HCT116 (cell line): ENCODE measurements at regions not wholly inside any gene's neighbourhood (a gene's known extent, or its start where the extent isn't known, plus 50 kb on each side); places are given as distances from the start of the nearest gene placed in this dataset.

ENCODE experiments used
- ATAC-seq: fragments of 200-7000 bp; cut with Tn5 transposase; 2 replicates; pipeline ENCODE4 v1.9.1; 2020; ENCODE audit warnings: mild to moderate bottlenecking, moderate library complexity
- BruUV-seq: library from RNA; stranded (reverse); fragments of 400-500 nt; replicated peaks from 2 replicates; lab custom pipeline; 2021; lab: Mats Ljungman, UMichigan
- CTCF ChIA-PET: fragments of 300-600 bp; sonication (Branson Sonifier 250); formaldehyde crosslinking; loops from one replicate; lab custom pipeline; 2021; ENCODE audit warnings: antibody characterized with exemption; lab: Charles Lee
- POLR2A ChIA-PET: fragments of 300-600, 350-600 bp; sonication (Branson Sonifier 250); formaldehyde crosslinking; loops from one replicate; lab custom pipeline; 2021; ENCODE audit warnings: antibody characterized with exemption; lab: Charles Lee
- RAD21 ChIA-PET, 2 experiments: fragments of 300-600 bp; sonication (Branson Sonifier 250); formaldehyde crosslinking; loops; one replicate each; lab custom pipeline; 2023; ENCODE audit warnings: low total read pairs in 2 of 2; ENCODE audit not compliant: uncharacterized antibody in 2 of 2, unreplicated experiment in 2 of 2, low non-redundant PET in 1 of 2; lab: Charles Lee
- DNase-seq: peaks from one replicate; pipeline ENCODE4 v3.0.0-alpha.2; 2010; ENCODE audit warnings: low read depth, low spot score
- H2AFZ ChIP-seq: fragments of 200-600 bp; shearing (Covaris generic), sonication (generic); 2 replicates; pipeline ENCODE4 v1.6.1; 2017; ENCODE audit warnings: low read depth, mixed run types, mixed read lengths, antibody characterized with exemption, low read length; ENCODE audit not compliant: poor library complexity, severe bottlenecking
- H3K27ac ChIP-seq: 2 replicates; pipeline ENCODE4 v1.5.1; 2012; ENCODE audit warnings: low read depth, low read length
- H3K27me3 ChIP-seq: fragments of 200-600 bp; sonication (generic); 2 replicates; pipeline ENCODE4 v1.6.1; 2016; ENCODE audit warnings: mixed run types, low read length, mixed read lengths; ENCODE audit not compliant: insufficient read depth
- H3K36me3 ChIP-seq, 2 experiments: fragments of 200-500 bp in 1 of 2; fragments of 200-600 bp in 1 of 2; sonication (Bioruptor generic) in 1 of 2; sonication (generic) in 1 of 2; 2 replicates each; pipeline versions ENCODE4 v1.5.1 to v1.6.1; 2014 to 2016; ENCODE audit warnings: low read length in 2 of 2, inconsistent platforms in 1 of 2, mixed read lengths in 1 of 2, mixed run types in 1 of 2; ENCODE audit not compliant: insufficient read depth in 2 of 2, control insufficient read depth in 1 of 2
- H3K4me1 ChIP-seq, 2 experiments: fragments of 200-600 bp in 1 of 2; sonication (generic) in 1 of 2; 2 replicates each; pipeline versions ENCODE4 v1.5.1 to v1.6.1; 2012 to 2017; ENCODE audit warnings: low read length in 2 of 2, inconsistent platforms in 1 of 2, mild to moderate bottlenecking in 1 of 2, mixed read lengths in 1 of 2, mixed run types in 1 of 2, moderate library complexity in 1 of 2; ENCODE audit not compliant: insufficient read depth in 2 of 2, control insufficient read depth in 1 of 2
- H3K4me2 ChIP-seq: fragments of 200-600 bp; sonication (generic); 2 replicates; pipeline ENCODE4 v1.6.1; 2017; ENCODE audit warnings: mixed run types, low read length, mixed read lengths
- H3K4me3 ChIP-seq, 2 experiments: fragments of 200-600 bp in 1 of 2; sonication (generic) in 1 of 2; replicated peaks in 1 of 2; 2 replicates each; pipeline ENCODE4 v1.5.1; 2011 to 2016; ENCODE audit warnings: low read length in 2 of 2, control low read depth in 1 of 2, low read depth in 1 of 2, mild to moderate bottlenecking in 1 of 2, mixed read lengths in 1 of 2, mixed run types in 1 of 2
- H3K79me2 ChIP-seq: fragments of 200-600 bp; sonication (generic); 2 replicates; pipeline ENCODE4 v1.6.1; 2017; ENCODE audit warnings: mild to moderate bottlenecking, mixed run types, low read length, moderate library complexity, mixed read lengths; ENCODE audit not compliant: insufficient read depth
- H3K9ac ChIP-seq: fragments of 200-600 bp; sonication (generic); 2 replicates; pipeline ENCODE4 v1.6.1; 2016; ENCODE audit warnings: low read length, mixed read lengths
- H3K9me2 ChIP-seq: fragments of 200-600 bp; sonication (generic), shearing (Covaris generic); 2 replicates; pipeline ENCODE4 v1.6.1; 2017; ENCODE audit warnings: mixed run types, mild to moderate bottlenecking, moderate library complexity; ENCODE audit not compliant: insufficient read depth
- H3K9me3 ChIP-seq, 2 experiments: fragments of 200-500 bp in 1 of 2; fragments of 200-600 bp in 1 of 2; sonication (Bioruptor generic) in 1 of 2; sonication (generic) in 1 of 2; 2 replicates each; pipeline ENCODE4 v1.6.1; 2014 to 2017; ENCODE audit warnings: low read length in 2 of 2, mixed read lengths in 2 of 2, inconsistent platforms in 1 of 2, low read depth in 1 of 2, mild to moderate bottlenecking in 1 of 2, mixed run types in 1 of 2, moderate library complexity in 1 of 2; ENCODE audit not compliant: control insufficient read depth in 1 of 2, insufficient read depth in 1 of 2
- H4K20me1 ChIP-seq: fragments of 200-600 bp; sonication (generic), shearing (Covaris generic); 2 replicates; pipeline ENCODE4 v1.6.1; 2017; ENCODE audit warnings: mixed run types, mild to moderate bottlenecking, moderate library complexity; ENCODE audit not compliant: insufficient read depth
- ATF3 ChIP-seq: IDR thresholded peaks from 2 replicates; pipeline ENCODE4 v1.6.1; 2012
- CBX3 ChIP-seq: IDR thresholded peaks from 2 replicates; pipeline ENCODE4 v1.6.1; 2012; ENCODE audit warnings: low read depth
- CEBPB ChIP-seq: IDR thresholded peaks from 2 replicates; pipeline ENCODE4 v1.6.1; 2012; ENCODE audit warnings: low read depth
- CTCF ChIP-seq, 3 experiments: fragments of 200-600 bp in 1 of 3; sonication (generic) in 1 of 3; IDR thresholded peaks in 2 of 3; conservative IDR thresholded peaks in 1 of 3; 2 replicates each; pipeline ENCODE4 v1.5.1; 2012 to 2017; ENCODE audit warnings: low read depth in 2 of 3, low read length in 2 of 3, antibody characterized with exemption in 1 of 3, borderline replicate concordance in 1 of 3, control low read depth in 1 of 3, mild to moderate bottlenecking in 1 of 3, mixed read lengths in 1 of 3, mixed run types in 1 of 3, moderate library complexity in 1 of 3; ENCODE audit not compliant: insufficient read depth in 1 of 3
- EGR1 ChIP-seq: IDR thresholded peaks from 2 replicates; pipeline ENCODE4 v1.6.1; 2012; ENCODE audit warnings: low read depth
- ELF1 ChIP-seq: IDR thresholded peaks from 2 replicates; pipeline ENCODE4 v1.6.1; 2012; ENCODE audit warnings: low read depth, borderline replicate concordance
- FOSL1 ChIP-seq: IDR thresholded peaks from 2 replicates; pipeline ENCODE4 v1.6.1; 2012; ENCODE audit warnings: low read depth
- JUND ChIP-seq: IDR thresholded peaks from 2 replicates; pipeline ENCODE4 v1.6.1; 2012
- POLR2A ChIP-seq: IDR thresholded peaks from 2 replicates; pipeline ENCODE4 v1.7.0; 2011; ENCODE audit warnings: borderline replicate concordance; ENCODE audit not compliant: insufficient read depth, insufficient read length; ENCODE audit errors: extremely low read depth
- POLR2AphosphoS5 ChIP-seq: IDR thresholded peaks from 2 replicates; pipeline ENCODE4 v1.6.1; 2011; ENCODE audit warnings: mild to moderate bottlenecking, low read depth, low read length, moderate library complexity
- RAD21 ChIP-seq: IDR thresholded peaks from 2 replicates; pipeline ENCODE4 v1.6.1; 2012; ENCODE audit warnings: low read depth, mild to moderate bottlenecking
- SIN3A ChIP-seq: IDR thresholded peaks from 2 replicates; pipeline ENCODE4 v1.6.1; 2012; ENCODE audit warnings: low read depth
- SP1 ChIP-seq: IDR thresholded peaks from 2 replicates; pipeline ENCODE4 v1.6.1; 2012; ENCODE audit warnings: low read depth
- TCF7L2 ChIP-seq: IDR thresholded peaks from 2 replicates; pipeline ENCODE4 v1.7.0; 2011; ENCODE audit warnings: borderline replicate concordance, inconsistent platforms; ENCODE audit not compliant: insufficient read depth, insufficient read length; ENCODE audit errors: extremely low read depth
- YY1 ChIP-seq: IDR thresholded peaks from 2 replicates; pipeline ENCODE4 v1.6.1; 2011; ENCODE audit warnings: low read length, low read depth, moderate library complexity, mild to moderate bottlenecking; ENCODE audit not compliant: insufficient replicate concordance; ENCODE audit errors: extremely low read depth
- ZBTB33 ChIP-seq: IDR thresholded peaks from 2 replicates; pipeline ENCODE4 v1.6.1; 2011; ENCODE audit warnings: mild to moderate bottlenecking, low read length, moderate library complexity; ENCODE audit not compliant: insufficient replicate concordance; ENCODE audit errors: extremely low read depth
- intact Hi-C: fragments of 100-400 bp; cut with micrococcal nuclease; formaldehyde crosslinking; loops from 2 replicates; pipeline ENCODE4 v1.10.0; 2022

GRCh38 chr18:56226025-56226424, 412.4 kb downstream of the TXNL1 start (continued):
- no peak for TF ChIP-seq ZBTB33
- TF ChIP-seq CEBPB: no peak
- no peak for TF ChIP-seq SIN3A
- TF ChIP-seq ATF3: no peak
- TF ChIP-seq TCF7L2: no peak
- no peak for TF ChIP-seq YY1
- TF ChIP-seq POLR2A: no peak
- no peak for TF ChIP-seq CBX3
- TF ChIP-seq FOSL1: no peak
- TF ChIP-seq ELF1: no peak
- TF ChIP-seq RAD21: no peak

DNA sequence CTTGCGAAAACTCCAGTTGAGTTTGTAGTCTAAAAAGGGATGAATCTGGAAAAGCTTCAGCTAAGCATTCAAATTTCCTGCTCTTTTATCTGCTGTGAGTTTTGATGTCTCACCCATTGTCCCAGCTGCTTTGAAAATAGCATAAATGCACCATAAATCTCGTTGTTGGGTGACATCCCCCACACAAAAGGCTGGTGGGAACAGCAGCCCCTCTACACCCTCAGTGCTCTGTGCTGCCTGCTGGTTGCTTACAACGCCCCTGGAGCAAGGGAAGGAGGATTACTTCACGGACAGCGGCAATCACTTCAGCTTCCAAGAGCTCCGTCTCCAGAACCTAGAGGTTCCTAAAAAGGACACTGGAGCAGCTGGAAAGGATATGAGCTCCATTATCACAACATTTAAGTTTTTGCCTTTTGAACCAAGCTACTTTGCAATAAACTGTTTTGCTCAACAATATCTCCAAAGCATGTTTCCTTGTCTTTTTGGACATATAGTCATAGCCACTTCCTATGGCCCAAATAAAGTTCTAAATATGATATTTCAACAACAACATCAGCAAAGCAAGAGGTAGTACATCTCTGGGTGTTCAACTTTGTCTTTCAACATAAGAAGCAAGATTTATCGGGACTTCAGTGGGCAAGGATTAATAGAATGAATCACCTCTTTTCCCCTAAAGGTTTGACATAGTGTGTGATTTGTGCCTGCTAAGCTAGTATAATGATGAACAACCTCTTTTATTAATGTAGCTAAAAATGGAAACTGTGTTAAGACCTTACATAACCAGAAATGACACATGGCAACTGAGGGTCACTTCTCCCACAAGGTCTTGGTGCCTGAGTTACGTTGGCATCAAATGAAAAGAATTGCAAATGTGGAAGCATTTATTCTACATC, 413.5 kb downstream of the TXNL1 start:
- ATAC-seq (no peak), DNase-seq (no peak)
- no peak overlapping the region for H3K4me2 ChIP-seq
- H3K27ac ChIP-seq: no peak overlapping the region
- no peaks in the 10 kb centered on the region for H3K9me2 ChIP-seq
- no peak overlapping the region for H2AFZ ChIP-seq
- RAD21 ChIA-PET: no interaction called here
- H3K9ac ChIP-seq: no peak overlapping the region
- no peaks in the 10 kb centered on the region for H4K20me1 ChIP-seq
- BruUV-seq: no TSS peak
- H3K36me3 ChIP-seq: no peaks in the 10 kb centered on the region
- H3K4me1 ChIP-seq: no peaks in the 10 kb centered on the region
- no peaks in the 10 kb centered on the region for H3K27me3 ChIP-seq
- no peaks in the 10 kb centered on the region for H3K79me2 ChIP-seq
- intact Hi-C loops: no loop called here
- CTCF ChIA-PET: no interaction called here
- no peak overlapping the region for H3K4me3 ChIP-seq
- peaks cover 0 to 10% of the 10 kb centered on the region in 2 experiments; a peak in 2 of 4 replicates for H3K9me3 ChIP-seq
- POLR2A ChIA-PET: no interaction called here
- TF ChIP-seq EGR1 (no peak), CEBPB (no peak), FOSL1 (no peak), SIN3A (no peak), TCF7L2 (no peak), ZBTB33 (no peak), ATF3 (no peak), JUND (no peak), ELF1 (no peak), SP1 (no peak), POLR2AphosphoS5 (no peak), CBX3 (no peak), CTCF (IDR thresholded peaks at IDR 0.05 in 2 of 3, conservative IDR thresholded peaks at IDR 0.05 in 1 of 3; ENCODE audit: borderline replicate concordance in 1 of 3, insufficient read depth in 1 of 3, low read depth in 2 of 3, low read length in 2 of 3) (no peak), POLR2A (no peak)
